Activated CD4-positive, CD25-positive, alpha-beta regulatory T cell treated with anti-CD3 and anti-CD28 coated beads, Interleukin-2, amount 50 U/mL, for 24 hours (primary cell): ENCODE measurements at regions not wholly inside any gene's neighbourhood (a gene's known extent, or its start where the extent isn't known, plus 50 kb on each side); places are given as distances from the start of the nearest gene placed in this dataset.

Source experiments
- ATAC-seq, 2 donors: fragments of 150-1000 bp; cut with Tn5 transposase; one replicate each; pipeline ENCODE4 v1.10.0; 2021; ENCODE audit warnings: mild to moderate bottlenecking in 1 of 2, moderate library complexity in 1 of 2

GRCh38 chr6:138610816-138611215 is 111.5 kb upstream of the NHSL1 start:
- ATAC-seq, result no peak

- no peak for ATAC-seq
These were observed 114.9 kb upstream of the NHSL1 start for GRCh38 chr6:138614151-138614550.

- ATAC-seq, result no peak
These were observed 118.9 kb upstream of the NHSL1 start for GRCh38 chr6:138618168-138618567.

DNA sequence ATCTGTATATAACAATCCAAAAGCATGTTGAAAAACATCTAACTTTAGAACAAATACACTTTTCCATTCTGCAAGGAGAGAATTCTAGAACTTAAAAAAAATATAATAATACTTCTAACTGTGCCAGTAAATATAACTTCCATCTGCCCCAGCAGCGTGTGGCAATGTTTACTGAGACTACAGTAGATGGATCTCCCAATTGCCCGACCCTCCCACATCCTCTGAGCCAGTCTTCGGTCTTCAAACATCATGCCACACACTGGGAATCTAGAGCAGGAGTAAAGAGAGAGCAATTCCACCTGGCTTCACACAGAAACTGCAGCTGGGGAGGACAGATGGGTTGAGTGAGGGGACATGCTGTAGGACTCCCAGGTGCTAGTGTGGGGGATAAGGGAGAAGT is 121.3 kb upstream of the NHSL1 start:
- ATAC-seq, result no peak

DNA sequence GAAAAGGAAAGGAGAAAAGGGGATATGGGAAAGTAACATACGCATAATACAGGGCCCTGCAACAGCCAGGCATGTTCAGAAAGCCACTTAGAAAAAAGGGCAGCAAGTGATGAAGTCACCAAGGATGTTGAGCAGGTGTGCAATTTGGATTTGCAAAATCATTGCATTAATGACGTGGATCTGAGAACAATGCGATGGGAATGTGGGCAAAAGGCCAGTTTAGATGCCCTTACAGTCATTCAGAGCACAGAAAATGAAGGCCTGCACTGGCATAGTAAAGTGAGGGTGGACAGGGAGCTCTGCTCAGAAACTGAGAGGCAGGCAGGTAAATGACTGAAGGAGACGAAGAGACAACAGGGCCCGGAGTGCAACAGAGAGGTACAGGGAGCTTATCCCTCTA is 123.7 kb upstream of the NHSL1 start:
- ATAC-seq, result no peak

DNA sequence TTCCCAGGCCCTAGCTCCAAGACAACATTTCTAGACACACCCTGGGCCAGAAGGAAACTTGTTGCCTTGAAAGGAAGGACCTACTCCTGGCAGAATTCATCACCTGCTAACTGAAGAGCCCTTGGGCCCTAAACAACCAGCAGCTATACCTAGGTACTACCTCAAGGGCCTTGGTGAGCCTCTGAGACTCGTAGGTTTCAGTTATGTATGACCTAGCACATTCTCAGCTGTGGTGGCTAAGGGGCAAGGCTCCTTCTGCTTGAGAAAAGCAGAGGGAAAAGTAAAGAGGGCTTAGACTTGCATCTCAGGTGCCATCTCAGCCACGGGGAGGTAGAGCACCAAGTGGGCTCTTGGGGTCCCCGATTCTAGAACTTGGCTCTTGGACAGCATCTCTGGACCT is 132.3 kb upstream of the NHSL1 start:
- ATAC-seq, result no peak

GRCh38 chr6:138637822-138638221 is 135.7 kb upstream of the CCDC28A start:
- ATAC-seq, result no peak

- ATAC-seq, result no peak
These were observed 135.0 kb upstream of the CCDC28A start for GRCh38 chr6:138638604-138639003.

- no peak for ATAC-seq
These were observed 133.5 kb upstream of the CCDC28A start for GRCh38 chr6:138640028-138640427.

DNA sequence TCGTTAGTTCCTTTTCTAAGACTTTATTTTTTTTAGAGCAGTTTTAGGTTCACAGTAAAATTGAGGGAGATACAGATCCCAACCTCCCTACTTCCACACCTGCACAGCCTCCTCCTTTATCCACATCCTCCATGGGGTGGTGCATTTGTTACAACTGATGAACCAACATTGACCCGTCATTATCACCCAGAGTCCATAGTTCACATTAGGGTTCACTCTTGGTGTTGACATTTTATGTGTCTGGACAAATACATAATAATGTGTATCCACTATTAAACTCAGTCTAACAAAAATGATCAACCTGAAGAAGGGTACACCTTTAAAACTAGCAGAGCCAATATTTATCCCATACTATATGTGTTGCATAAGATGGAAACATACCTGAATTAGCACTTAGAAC is 130.4 kb upstream of the CCDC28A start:
- ATAC-seq, result no peak

DNA sequence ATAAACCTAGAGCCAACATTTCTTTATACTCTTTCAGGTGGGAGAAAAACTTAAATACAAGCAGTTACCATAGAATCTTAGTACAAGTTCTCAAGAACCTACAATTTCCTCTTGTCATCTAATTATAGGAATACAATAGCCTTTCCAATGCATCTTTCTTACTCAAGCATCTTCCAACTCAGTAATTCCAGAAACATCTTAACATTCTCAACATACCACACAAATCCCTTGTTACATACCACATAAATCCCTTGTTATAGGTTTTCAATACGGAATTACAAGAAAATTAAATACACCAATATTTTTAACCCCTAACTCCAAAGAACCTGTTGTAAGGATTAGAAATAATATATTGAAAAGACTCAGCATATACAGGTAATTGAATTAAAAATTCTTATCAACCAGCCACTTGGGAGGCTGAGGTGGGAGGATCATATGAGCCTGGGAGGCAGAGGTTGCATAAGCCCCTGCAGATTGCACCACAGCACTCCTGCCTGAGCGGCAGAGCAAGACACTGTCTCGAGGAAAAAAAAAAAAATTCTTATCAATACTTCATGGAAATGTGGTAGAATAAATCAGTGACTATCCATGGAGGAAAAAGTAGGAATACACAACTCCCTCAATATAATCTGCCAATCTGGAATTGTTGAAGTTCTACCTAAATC is 127.5 kb upstream of the CCDC28A start:
- no peak for ATAC-seq

- ATAC-seq, result no peak
These were observed 126.6 kb upstream of the CCDC28A start for GRCh38 chr6:138647006-138647405.

GRCh38 chr6:138648127-138648526 is 125.4 kb upstream of the CCDC28A start:
- no peak for ATAC-seq

- no peak for ATAC-seq
These were observed 122.1 kb upstream of the CCDC28A start for GRCh38 chr6:138651491-138651890.

DNA sequence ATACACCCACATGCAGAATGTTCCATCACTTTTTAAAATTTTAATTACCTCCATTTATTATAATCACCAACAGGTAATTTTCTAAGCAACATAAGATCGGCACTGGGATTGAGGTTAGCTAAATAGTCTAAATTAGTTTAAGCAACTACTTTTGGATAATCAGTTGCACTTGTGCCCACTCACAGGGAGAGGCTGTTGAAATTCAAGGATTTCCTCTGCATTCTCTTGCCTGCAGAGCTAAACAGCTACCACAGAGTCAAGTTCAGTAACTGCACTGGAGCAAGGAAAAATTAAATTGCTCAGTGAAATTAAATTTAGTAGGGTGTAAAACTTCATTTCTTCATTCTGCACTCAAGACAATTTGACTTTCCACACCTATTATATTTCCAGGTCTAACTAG is 120.7 kb upstream of the CCDC28A start:
- ATAC-seq, result no peak

GRCh38 chr6:138653435-138653834 is 120.1 kb upstream of the CCDC28A start:
- no peak for ATAC-seq

- ATAC-seq, result peak; percentile 96 to 98
These were observed 118.6 kb upstream of the CCDC28A start for GRCh38 chr6:138654715-138655634.

DNA sequence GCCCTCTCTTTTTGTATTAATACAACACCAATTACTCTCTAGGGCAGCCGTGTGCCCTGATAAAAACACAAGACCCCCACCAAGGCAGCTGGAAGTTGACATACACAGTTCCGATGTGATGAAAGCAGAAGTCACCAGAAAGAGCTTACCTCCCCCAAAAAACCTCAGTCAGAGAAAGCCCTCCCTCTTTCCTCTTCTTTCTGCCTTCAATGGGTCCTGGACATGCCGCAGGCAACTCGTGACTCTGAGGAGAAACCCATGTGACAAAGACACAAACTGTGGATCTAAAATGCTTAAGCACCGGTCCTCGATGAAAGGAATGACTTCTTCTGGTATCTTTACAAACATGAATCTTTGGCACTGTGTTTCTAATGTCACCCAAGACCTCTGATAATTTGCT is 117.7 kb upstream of the CCDC28A start:
- ATAC-seq, result no peak

DNA sequence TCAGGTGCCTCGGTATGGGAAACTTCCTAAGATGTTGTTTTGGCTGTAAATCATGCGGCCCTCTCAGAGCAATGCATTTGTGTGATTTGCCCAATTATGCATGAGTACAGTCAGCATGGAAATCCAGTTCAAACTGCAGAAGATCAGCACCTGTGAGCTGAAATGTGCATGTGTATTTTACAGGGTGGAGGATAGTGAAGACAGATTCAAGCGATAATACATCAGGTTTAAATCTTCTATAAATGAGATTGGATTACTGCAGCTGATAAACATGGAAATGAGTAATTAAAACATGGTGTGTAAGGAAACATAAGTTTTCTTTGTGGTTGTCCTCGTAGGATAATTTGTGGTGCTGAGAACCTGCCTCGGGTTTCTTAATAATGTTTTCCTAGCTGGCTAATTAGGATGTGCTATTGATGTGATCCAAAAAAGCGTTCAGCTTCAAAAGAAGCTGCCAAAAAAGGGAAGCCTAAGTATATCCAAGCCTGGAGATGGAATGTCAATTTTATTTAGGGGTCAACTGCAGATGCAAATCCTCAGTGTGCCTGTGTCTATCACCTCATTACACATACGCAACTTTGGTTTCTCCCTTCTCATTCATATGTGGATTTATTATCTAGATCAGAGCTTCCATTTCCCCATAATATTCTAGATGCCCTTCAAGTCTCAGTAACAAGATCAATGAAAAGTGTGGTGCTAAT is 117.1 kb upstream of the CCDC28A start:
- ATAC-seq, result no peak

GRCh38 chr6:138657065-138657425 is 116.5 kb upstream of the CCDC28A start:
- ATAC-seq, result no peak

- no peak for ATAC-seq
These were observed 113.6 kb upstream of the CCDC28A start for GRCh38 chr6:138659998-138660397.

- ATAC-seq, result no peak
These were observed 111.1 kb upstream of the CCDC28A start for GRCh38 chr6:138662471-138662870.

- ATAC-seq, result no peak
These were observed 109.7 kb upstream of the CCDC28A start for GRCh38 chr6:138663892-138664291.

DNA sequence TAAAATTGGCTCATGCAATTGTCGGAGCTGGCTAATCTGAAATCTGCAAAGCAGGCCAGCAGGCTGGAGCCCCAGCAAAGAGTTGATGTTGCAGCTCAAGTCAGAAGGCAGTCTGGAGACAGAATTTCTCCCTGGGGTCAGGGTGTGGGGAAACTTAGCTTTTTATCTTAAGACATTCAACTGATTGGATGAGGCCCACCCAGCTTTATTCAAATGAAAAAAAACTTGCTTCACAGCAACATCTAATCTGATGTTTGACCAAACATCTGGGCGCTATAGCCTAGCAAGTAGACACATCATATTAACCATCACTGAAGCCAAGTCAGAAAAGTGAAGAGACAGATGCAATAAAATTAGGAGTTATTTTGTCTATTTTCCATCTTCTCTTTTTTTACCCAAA is 108.8 kb upstream of the CCDC28A start:
- no peak for ATAC-seq
